ENCODE measurements at regions not wholly inside any gene's neighbourhood (a gene's known extent, or its start where the extent isn't known, plus 50 kb on each side); places are given as distances from the start of the nearest gene placed in this dataset.

GRCh38 chr15:29548006-29548405 is 274.3 kb downstream of the TJP1 start:
- ChIA-PET CTCF (no interaction called here), POLR2A (no interaction called here)
- DNase-seq (ENCODE audit: extremely low spot score): no peak
- TF ChIP-seq CTCF (IDR thresholded peaks at IDR 0.05; ENCODE audit: control extremely low read depth, extremely low read depth, low read depth, missing control alignments): no peak

GRCh38 chr15:29544513-29545128 is 275.0 kb upstream of the NSMCE3 start:
- no peak for DNase-seq (ENCODE audit: extremely low spot score)
- ChIA-PET CTCF (interaction anchor here (0.9 kb wide), 2 partner anchors 10 to 442 kb away, joined by 3 read pairs; no protein-coding TSS in a partner anchor), POLR2A (no interaction called here)
- TF ChIP-seq CTCF (IDR thresholded peaks at IDR 0.05; ENCODE audit: control extremely low read depth, extremely low read depth, low read depth, missing control alignments): no peak

- no peak for DNase-seq (ENCODE audit: extremely low spot score)
- ChIA-PET POLR2A (no interaction called here), CTCF (no interaction called here)
- no peak for TF ChIP-seq CTCF (IDR thresholded peaks at IDR 0.05; ENCODE audit: control extremely low read depth, extremely low read depth, low read depth, missing control alignments)
Observed at GRCh38 chr15:29542994-29543393, 273.4 kb upstream of the NSMCE3 start.

- no peak for TF ChIP-seq CTCF (IDR thresholded peaks at IDR 0.05; ENCODE audit: control extremely low read depth, extremely low read depth, low read depth, missing control alignments)
- POLR2A ChIA-PET: no interaction called here
- CTCF ChIA-PET: interaction anchor here (1.0 kb wide), 1 partner anchor 54 kb away, joined by 3 read pairs; no protein-coding TSS in a partner anchor
- DNase-seq (ENCODE audit: extremely low spot score): no peak
Observed at GRCh38 chr15:29541309-29541708, 271.7 kb upstream of the NSMCE3 start.

GRCh38 chr15:29540479-29540878 is 270.9 kb upstream of the NSMCE3 start:
- DNase-seq (ENCODE audit: extremely low spot score): no peak

GRCh38 chr15:29539736-29540135 is 270.1 kb upstream of the NSMCE3 start:
- POLR2A ChIA-PET: no interaction called here
- CTCF ChIA-PET: no interaction called here
- no peak for DNase-seq (ENCODE audit: extremely low spot score)
- no peak for TF ChIP-seq CTCF (IDR thresholded peaks at IDR 0.05; ENCODE audit: control extremely low read depth, extremely low read depth, low read depth, missing control alignments)

More at GRCh38 chr15:29540479-29540878, 270.9 kb upstream of the NSMCE3 start:
- no peak for TF ChIP-seq CTCF (IDR thresholded peaks at IDR 0.05; ENCODE audit: control extremely low read depth, extremely low read depth, low read depth, missing control alignments)
- ChIA-PET POLR2A (interaction anchor here (0.6 kb wide), 1 partner anchor 512 kb away, joined by 4 read pairs; no protein-coding TSS in a partner anchor), CTCF (interaction anchor here (1.0 kb wide), 1 partner anchor 54 kb away, joined by 3 read pairs; no protein-coding TSS in a partner anchor)

All from GM10248 (cell line).